Neural cell (in vitro differentiated cells): ENCODE measurements at regions not wholly inside any gene's neighbourhood (a gene's known extent, or its start where the extent isn't known, plus 50 kb on each side); places are given as distances from the start of the nearest gene placed in this dataset.

Experiments used
- EZH2 ChIP-seq: fragments of 200-600, 300-800 bp; shearing (Covaris generic), sonication (generic); IDR thresholded peaks from 2 replicates; pipeline ENCODE4 v1.6.1; 2014; ENCODE audit warnings: antibody characterized with exemption, low read length, borderline replicate concordance, mild to moderate bottlenecking; ENCODE audit not compliant: insufficient read depth, poor library complexity, severe bottlenecking
- TF ChIP-seq, protein P1 (sequence below): fragments of 450-650 bp; IDR thresholded peaks from 2 replicates; pipeline ENCODE4 v1.5.1; 2014; ENCODE audit warnings: antibody characterized with exemption, mild to moderate bottlenecking, moderate library complexity; ENCODE audit not compliant: poor library complexity, severe bottlenecking

DNA sequence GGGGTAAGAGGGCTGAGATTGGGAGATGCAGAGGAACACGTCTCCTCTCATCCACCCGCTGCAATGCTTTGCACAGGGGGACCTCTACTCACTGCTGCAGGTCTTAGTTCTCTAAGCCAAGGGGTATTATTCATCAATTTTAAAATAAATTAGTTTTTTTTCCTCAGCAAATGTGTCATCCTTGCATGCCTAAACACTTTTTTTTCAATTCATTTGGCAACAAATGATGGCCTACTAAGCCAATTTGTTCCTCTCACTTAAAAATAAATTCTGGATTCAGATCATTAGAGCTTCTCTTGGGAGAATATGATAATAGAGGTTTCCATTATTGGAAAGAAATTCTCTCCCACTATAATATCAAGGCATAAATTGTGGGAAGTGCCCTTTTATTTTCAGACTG, 338.3 kb downstream of the IRX1 start:
- TF ChIP-seq EZH2 = no peak
- TF ChIP-seq, protein P1, sequence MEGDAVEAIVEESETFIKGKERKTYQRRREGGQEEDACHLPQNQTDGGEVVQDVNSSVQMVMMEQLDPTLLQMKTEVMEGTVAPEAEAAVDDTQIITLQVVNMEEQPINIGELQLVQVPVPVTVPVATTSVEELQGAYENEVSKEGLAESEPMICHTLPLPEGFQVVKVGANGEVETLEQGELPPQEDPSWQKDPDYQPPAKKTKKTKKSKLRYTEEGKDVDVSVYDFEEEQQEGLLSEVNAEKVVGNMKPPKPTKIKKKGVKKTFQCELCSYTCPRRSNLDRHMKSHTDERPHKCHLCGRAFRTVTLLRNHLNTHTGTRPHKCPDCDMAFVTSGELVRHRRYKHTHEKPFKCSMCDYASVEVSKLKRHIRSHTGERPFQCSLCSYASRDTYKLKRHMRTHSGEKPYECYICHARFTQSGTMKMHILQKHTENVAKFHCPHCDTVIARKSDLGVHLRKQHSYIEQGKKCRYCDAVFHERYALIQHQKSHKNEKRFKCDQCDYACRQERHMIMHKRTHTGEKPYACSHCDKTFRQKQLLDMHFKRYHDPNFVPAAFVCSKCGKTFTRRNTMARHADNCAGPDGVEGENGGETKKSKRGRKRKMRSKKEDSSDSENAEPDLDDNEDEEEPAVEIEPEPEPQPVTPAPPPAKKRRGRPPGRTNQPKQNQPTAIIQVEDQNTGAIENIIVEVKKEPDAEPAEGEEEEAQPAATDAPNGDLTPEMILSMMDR = no peak
